Heart right ventricle (tissue), 16 donors: ENCODE measurements at regions not wholly inside any gene's neighbourhood (a gene's known extent, or its start where the extent isn't known, plus 50 kb on each side); places are given as distances from the start of the nearest gene placed in this dataset.
A peak's percentile ranks its signal among the peaks of the same experiment; 100 is the strongest.

ENCODE experiments used
- ATAC-seq, 8 donors: fragments of 200-7000 bp; cut with Tn5 transposase; one replicate each; pipeline ENCODE4 v1.9.1; 2020; ENCODE audit warnings: mild to moderate bottlenecking in 8 of 8, moderate library complexity in 8 of 8, moderate number of reproducible peaks in 1 of 8
- DNase-seq, 2 donors: peaks; one replicate each; pipeline ENCODE4 v3.0.0-alpha.2; 2020
- H3K27ac ChIP-seq, 10 donors: fragments of 200-600 bp; sonication (generic) in 2 of 10; one replicate each; pipeline versions ENCODE4 v1.5.0 to v1.8.0; 2020 to 2022; ENCODE audit warnings: mild to moderate bottlenecking in 3 of 10
- H3K27me3 ChIP-seq, 7 donors: fragments of 200-600 bp; one replicate each; pipeline ENCODE4 v1.8.0; 2021 to 2022; ENCODE audit warnings: mild to moderate bottlenecking in 2 of 7
- H3K36me3 ChIP-seq, 9 donors: fragments of 200-600 bp; sonication (generic) in 1 of 9; one replicate each; pipeline versions ENCODE4 v1.5.0 to v1.8.0; 2020 to 2022; ENCODE audit warnings: mild to moderate bottlenecking in 2 of 9
- H3K4me1 ChIP-seq, 9 donors: fragments of 200-600 bp; sonication (generic) in 1 of 9; one replicate each; pipeline versions ENCODE4 v1.5.0 to v1.8.0; 2020 to 2022; ENCODE audit warnings: mild to moderate bottlenecking in 4 of 9
- H3K4me3 ChIP-seq, 10 donors: fragments of 200-600 bp; sonication (generic) in 2 of 10; one replicate each; pipeline versions ENCODE4 v1.5.0 to v1.8.0; 2020 to 2022; ENCODE audit warnings: mild to moderate bottlenecking in 7 of 10, moderate library complexity in 2 of 10
- H3K9me3 ChIP-seq, 11 donors: fragments of 200-600 bp in 10 of 11; sonication (generic) in 2 of 11; one replicate each; pipeline versions ENCODE4 v1.5.0 to v1.8.0; 2013 to 2022; ENCODE audit warnings: mild to moderate bottlenecking in 2 of 11, control low read depth in 1 of 11, moderate library complexity in 1 of 11
- CTCF ChIP-seq, 9 donors: fragments of 200-600 bp; sonication (generic) in 2 of 9; IDR thresholded peaks; one replicate each; pipeline versions ENCODE4 v1.5.0 to v1.8.0; 2021 to 2022; ENCODE audit warnings: antibody characterized with exemption in 9 of 9, mild to moderate bottlenecking in 5 of 9, moderate library complexity in 1 of 9
- WGBS, 2 donors: extraction: QIAGEN DNeasy Blood & Tissue Kit; methylation state at CpG; one replicate each; pipeline ENCODE4 v1.1.7; 2013; ENCODE audit warnings: inconsistent platforms in 1 of 2; 5-methylcytosine and 5-hydroxymethylcytosine counted together
- intact Hi-C, 10 donors: fragments of 100-400 bp; cut with DNase I; formaldehyde crosslinking; loops; one replicate each; pipeline versions ENCODE4 v1.11.1 to v1.14.2; 2022
- donor health status: Arrhythmogenic right ventricular cardiomyopathy.
- donor health status: ischemic (EF 13 %, LVEDD 7.1; RV severe dilation, severe dysfunction).
- donor health status: healthy with polysubstance abuse.
- donor health status: DM: no; HTN: yes; CAD: no.
- donor health status: DM: no; HTN: no; CAD: no.
- donor health status: ischemic (EF 25% LVEDD 6.9; RV normal size, moderate dysfunction).
- donor health status: ischemic (EF 25% LVEDD 5.7; RV mildly dilated, moderate dysfunction).
- donor health status: healthy.
- donor health status: DM: yes; HTN: yes; CAD: no.
- donor health status: Ischemic cardiomyopathy.
- donor health status: ischemic (EF 35%, LVEDD 5.7; RV mildly dilated, moderate dysfunction).
- donor health status: nonischemic (EF 11% LVEDD 7.7; RV severe dilation, severe dysfunction).
- donor health status: DM: yes; HTN: yes; CAD: no.
- donor health status: PGD.
- donor health status: ischemic (EF 29% LVEDD 5.4; RV normal size, mild dysfunction).
- donor health status: nonischemic (EF 23%, LVEDD 6.1; RV moderate dilation, normal function).

- H3K36me3 ChIP-seq: no peaks in the 10 kb centered on the region
- intact Hi-C loops: no loop called here
- no peak for TF ChIP-seq CTCF (IDR thresholded peaks at IDR 0.05)
- H3K27me3 ChIP-seq: no peaks in the 10 kb centered on the region
- H3K9me3 ChIP-seq: peaks cover 0 to 13% (median 4%) of the 10 kb centered on the region in 11 donors
- H3K4me1 ChIP-seq: no peaks in the 10 kb centered on the region
- H3K4me3 ChIP-seq: no peak overlapping the region
- ATAC-seq (no peak), DNase-seq (no peak)
- no peak overlapping the region for H3K27ac ChIP-seq
Measured at GRCh38 chr4:14631806-14632440, 370.4 kb upstream of the CPEB2 start.

- Histone ChIP-seq H3K9me3 (peaks cover 0 to 13% (median 4%) of the 10 kb centered on the region in 11 donors), H3K27me3 (no peaks in the 10 kb centered on the region), H3K4me3 (no peak overlapping the region), H3K36me3 (no peaks in the 10 kb centered on the region), H3K4me1 (no peaks in the 10 kb centered on the region), H3K27ac (no peak overlapping the region)
- intact Hi-C loops: no loop called here
- no peak for ATAC-seq
- no peak for TF ChIP-seq CTCF (IDR thresholded peaks at IDR 0.05)
- DNase-seq: no peak
Measured at GRCh38 chr4:14636563-14636962, 365.7 kb upstream of the CPEB2 start.

GRCh38 chr4:14640476-14640875 is 361.8 kb upstream of the CPEB2 start:
- intact Hi-C loops: no loop called here
- no peak for TF ChIP-seq CTCF (IDR thresholded peaks at IDR 0.05)
- H3K4me3 ChIP-seq: no peak overlapping the region
- 85 to 100% methylated on average over 1 of the region's 1 CpG for WGBS, 2 donors
- DNase-seq (no peak), ATAC-seq (peak in 2 of 8 donors; percentile 44 to 57)
- no peak overlapping the region for H3K27ac ChIP-seq
- H3K27me3 ChIP-seq: no peaks in the 10 kb centered on the region
- H3K9me3 ChIP-seq: no peaks in the 10 kb centered on the region
- H3K4me1 ChIP-seq: no peaks in the 10 kb centered on the region
- H3K36me3 ChIP-seq: no peaks in the 10 kb centered on the region

GRCh38 chr4:14641871-14642270 is 360.4 kb upstream of the CPEB2 start:
- no peak overlapping the region for H3K27ac ChIP-seq
- intact Hi-C loops: no loop called here
- ATAC-seq (no peak), DNase-seq (no peak)
- no peak for TF ChIP-seq CTCF (IDR thresholded peaks at IDR 0.05)
- H3K27me3 ChIP-seq: no peaks in the 10 kb centered on the region
- H3K4me1 ChIP-seq: no peaks in the 10 kb centered on the region
- no peaks in the 10 kb centered on the region for H3K9me3 ChIP-seq
- no peaks in the 10 kb centered on the region for H3K36me3 ChIP-seq
- 76 to 84% methylated on average over 2 of the region's 2 CpGs for WGBS, 2 donors
- no peak overlapping the region for H3K4me3 ChIP-seq
